ENCODE measurements at regions not wholly inside any gene's neighbourhood (a gene's known extent, or its start where the extent isn't known, plus 50 kb on each side); places are given as distances from the start of the nearest gene placed in this dataset.

- TF ChIP-seq CTCF (IDR thresholded peaks at IDR 0.05; ENCODE audit: insufficient read depth, low read length, poor library complexity, severe bottlenecking) (no peak), EZH2phosphoT487 (conservative IDR thresholded peaks at IDR 0.05; ENCODE audit: low read length) (no peak)
Measured at GRCh38 chr2:14330884-14331283, 301.6 kb upstream of the LRATD1 start.
